ENCODE measurements at regions not wholly inside any gene's neighbourhood (a gene's known extent, or its start where the extent isn't known, plus 50 kb on each side); places are given as distances from the start of the nearest gene placed in this dataset.

DNA sequence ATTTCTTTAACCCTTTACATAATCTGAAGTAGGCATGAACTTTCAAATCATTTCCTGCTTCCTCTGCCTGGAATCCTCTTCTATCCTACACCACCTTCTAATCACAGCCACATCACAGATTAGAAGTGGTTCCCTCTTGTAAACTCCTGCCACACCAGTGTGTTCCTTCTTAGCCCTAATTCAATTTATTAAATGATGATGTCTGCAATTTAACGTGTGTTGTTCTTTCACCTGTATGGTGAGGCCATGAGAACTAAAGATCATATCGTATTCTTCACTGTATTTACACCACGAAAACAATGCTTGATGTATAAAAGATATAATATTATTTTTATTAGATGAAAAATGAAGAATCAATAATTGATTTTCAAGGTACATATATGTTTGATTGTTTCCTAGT is 494.3 kb downstream of the EPHA4 start:
- no peak for ATAC-seq (replicated peaks)
- no peaks in the 10 kb centered on the region for H3K9me3 Mint-ChIP-seq

DNA sequence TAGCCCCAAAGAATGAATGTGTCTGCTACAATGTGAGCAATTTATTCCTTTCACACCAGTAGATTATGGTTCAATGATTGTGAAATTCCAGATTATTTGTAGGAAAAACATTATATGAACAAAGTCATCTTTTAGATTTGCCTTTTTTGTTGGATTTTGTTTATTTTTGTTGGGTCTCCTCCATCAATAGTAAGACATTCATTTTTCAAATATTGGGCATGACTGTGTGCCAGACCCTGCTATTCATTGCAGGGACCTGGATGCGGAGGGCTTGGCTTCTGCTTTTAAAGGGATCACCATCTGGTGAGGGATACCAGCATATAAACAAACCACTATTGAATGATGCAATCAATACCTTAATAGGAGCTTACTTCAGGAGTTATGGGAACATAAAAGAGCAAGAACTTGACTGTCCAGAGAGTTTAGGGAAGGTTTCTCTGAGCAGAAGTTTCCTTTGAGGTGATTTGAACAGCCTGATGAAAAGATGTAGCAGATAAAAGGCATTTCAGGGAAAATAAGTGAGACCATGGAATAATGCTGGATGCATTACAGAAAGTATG is 486.7 kb downstream of the EPHA4 start:
- Mint-ChIP-seq H3K27ac (no peak overlapping the region), H3K4me3 (no peak overlapping the region), H3K36me3 (ENCODE audit: low read depth) (no peaks in the 10 kb centered on the region), H3K27me3 (no peaks in the 10 kb centered on the region), H3K9me3 (no peaks in the 10 kb centered on the region), H3K4me1 (no peaks in the 10 kb centered on the region)
- no peak for ATAC-seq (replicated peaks)

More for the DNA sequence above, 494.3 kb downstream of the EPHA4 start:
- H3K36me3 Mint-ChIP-seq (ENCODE audit: low read depth) = no peaks in the 10 kb centered on the region
- H3K4me1 Mint-ChIP-seq = no peaks in the 10 kb centered on the region
- H3K4me3 Mint-ChIP-seq = no peak overlapping the region
- H3K27me3 Mint-ChIP-seq = no peaks in the 10 kb centered on the region
- H3K27ac Mint-ChIP-seq = no peak overlapping the region

DNA sequence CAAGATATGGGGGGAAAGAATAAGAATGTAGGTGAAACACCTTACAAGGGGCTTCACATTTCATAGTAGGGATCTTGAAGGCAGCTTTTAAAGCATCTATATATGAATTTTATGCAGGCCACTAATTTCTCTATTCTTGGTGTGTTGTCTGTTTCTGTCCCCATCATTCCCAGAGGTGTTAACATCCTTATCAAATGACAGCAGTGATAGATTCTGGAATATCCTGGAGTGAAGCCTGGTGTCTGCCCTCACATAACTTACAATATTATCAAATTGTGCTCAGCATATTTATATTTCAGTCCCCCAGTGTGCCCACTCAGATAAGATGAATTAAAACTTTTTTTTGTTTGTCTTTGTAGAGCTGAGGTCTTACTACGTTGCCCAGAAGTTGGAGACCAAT is 486.2 kb downstream of the EPHA4 start:
- Mint-ChIP-seq H3K4me3 (no peak overlapping the region), H3K9me3 (no peaks in the 10 kb centered on the region), H3K4me1 (no peaks in the 10 kb centered on the region), H3K36me3 (ENCODE audit: low read depth) (no peaks in the 10 kb centered on the region), H3K27ac (no peak overlapping the region), H3K27me3 (no peaks in the 10 kb centered on the region)
- no peak for ATAC-seq (replicated peaks)

DNA sequence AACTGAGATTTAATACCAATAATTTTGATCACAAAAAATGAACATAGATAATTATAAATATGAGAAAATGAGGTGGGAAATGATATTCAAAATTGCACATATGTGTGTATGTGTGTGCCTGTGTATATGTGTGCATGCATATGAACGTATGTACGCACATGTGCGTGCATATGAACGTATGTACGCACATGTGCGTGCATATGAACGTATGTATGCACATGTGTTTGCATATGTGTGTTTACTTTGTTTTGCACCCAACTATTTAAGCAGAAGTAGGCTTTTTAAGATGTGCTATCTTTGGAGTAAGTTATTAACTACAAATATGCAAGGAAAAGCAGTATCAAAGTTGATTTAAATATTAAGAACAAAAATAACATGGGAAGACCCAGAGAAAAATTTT is 484.3 kb downstream of the EPHA4 start:
- no peak for ATAC-seq (replicated peaks)
- Mint-ChIP-seq H3K27ac (no peak overlapping the region), H3K27me3 (no peaks in the 10 kb centered on the region), H3K36me3 (ENCODE audit: low read depth) (no peaks in the 10 kb centered on the region), H3K4me1 (no peaks in the 10 kb centered on the region), H3K4me3 (no peak overlapping the region), H3K9me3 (no peaks in the 10 kb centered on the region)

DNA sequence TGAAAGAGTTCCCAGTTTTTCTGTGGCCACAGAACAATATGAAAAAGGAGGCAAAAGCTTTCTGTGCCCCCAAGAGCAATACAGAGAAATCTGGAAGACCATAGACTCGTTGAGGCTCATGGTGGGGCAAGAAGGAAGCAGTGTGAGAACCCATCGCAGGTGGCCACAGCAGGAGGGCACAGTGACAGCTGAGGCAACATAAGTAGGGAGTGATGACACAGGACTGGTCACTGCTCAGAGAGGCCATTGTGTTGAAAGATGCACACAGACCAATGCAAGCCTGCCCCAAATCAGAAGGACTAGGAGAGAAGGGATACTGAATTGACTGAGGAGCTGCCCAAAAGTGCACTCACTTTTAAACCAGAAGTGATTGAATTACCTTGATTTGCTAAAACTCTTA is 483.6 kb downstream of the EPHA4 start:
- Mint-ChIP-seq H3K9me3 (no peaks in the 10 kb centered on the region), H3K27me3 (no peaks in the 10 kb centered on the region), H3K36me3 (ENCODE audit: low read depth) (no peaks in the 10 kb centered on the region), H3K4me3 (no peak overlapping the region), H3K4me1 (no peaks in the 10 kb centered on the region), H3K27ac (no peak overlapping the region)
- no peak for ATAC-seq (replicated peaks)

DNA sequence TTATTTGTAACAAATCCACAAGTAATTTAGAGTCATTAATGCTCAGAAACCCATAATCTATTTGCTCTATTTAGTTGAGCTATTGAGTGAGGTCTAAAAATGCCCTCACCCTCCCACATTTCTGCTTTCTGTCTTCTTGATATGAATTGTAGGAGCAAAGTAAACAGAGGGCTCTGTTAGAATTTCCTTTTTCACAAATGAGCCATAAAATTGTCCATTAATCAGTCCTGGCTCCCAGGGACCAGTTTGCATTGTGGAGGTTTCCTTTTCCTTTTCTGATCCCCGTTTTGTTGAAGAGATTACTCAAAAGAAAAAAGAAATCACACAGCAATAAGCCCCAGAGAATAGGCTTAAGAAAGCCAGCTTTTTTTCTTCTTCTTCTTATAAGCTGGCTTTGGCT is 476.7 kb downstream of the EPHA4 start:
- Mint-ChIP-seq H3K36me3 (ENCODE audit: low read depth) (no peaks in the 10 kb centered on the region), H3K27ac (no peak overlapping the region), H3K4me3 (no peak overlapping the region), H3K4me1 (no peaks in the 10 kb centered on the region), H3K27me3 (peaks cover 3% of the 10 kb centered on the region), H3K9me3 (no peaks in the 10 kb centered on the region)
- no peak for ATAC-seq (replicated peaks)

DNA sequence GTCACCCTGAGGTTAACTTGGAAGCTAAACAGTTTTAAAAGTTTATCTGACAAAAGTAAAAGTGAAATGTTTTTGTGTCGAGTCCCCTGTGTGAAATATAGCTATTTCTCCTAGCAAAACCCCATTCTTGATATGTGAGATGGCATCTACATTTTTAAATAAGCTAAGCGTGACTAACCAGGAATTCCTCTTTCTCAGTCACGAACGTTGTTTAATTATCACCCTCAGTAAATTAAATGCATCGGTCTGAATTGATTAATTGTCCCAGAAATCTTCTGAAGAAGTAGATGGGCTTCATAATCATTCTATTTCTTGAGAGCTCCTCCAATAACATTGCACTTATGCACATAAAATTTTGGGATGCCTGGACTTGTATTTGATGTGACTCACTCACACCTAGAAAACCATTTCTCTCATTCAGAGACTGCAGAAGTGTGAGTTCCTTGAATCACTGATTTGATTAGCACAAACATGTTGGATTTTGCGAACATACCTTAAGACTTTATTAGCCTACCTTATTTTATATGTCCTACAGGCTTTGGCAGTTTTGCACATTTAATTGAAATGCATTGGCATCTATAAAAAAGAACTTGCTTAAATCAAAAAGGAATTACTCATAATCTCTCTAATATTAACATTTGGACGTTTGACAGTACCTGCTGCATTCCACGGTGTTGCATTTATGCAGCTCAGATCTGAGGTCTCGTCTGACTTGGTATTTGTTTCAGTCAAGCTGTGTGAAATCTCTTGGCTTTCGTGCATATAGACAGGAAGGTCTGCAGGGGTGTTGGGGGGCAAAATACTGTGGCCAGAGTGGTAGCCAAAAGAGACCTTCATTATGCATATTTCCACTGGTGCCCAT is 475.2 kb downstream of the EPHA4 start:
- H3K4me1 Mint-ChIP-seq = no peaks in the 10 kb centered on the region
- no peak overlapping the region for H3K4me3 Mint-ChIP-seq
- H3K27ac Mint-ChIP-seq = no peak overlapping the region
- H3K27me3 Mint-ChIP-seq = peaks cover 3% of the 10 kb centered on the region
- no peaks in the 10 kb centered on the region for H3K9me3 Mint-ChIP-seq
- no peaks in the 10 kb centered on the region for H3K36me3 Mint-ChIP-seq (ENCODE audit: low read depth)
- ATAC-seq (replicated peaks) = no peak

DNA sequence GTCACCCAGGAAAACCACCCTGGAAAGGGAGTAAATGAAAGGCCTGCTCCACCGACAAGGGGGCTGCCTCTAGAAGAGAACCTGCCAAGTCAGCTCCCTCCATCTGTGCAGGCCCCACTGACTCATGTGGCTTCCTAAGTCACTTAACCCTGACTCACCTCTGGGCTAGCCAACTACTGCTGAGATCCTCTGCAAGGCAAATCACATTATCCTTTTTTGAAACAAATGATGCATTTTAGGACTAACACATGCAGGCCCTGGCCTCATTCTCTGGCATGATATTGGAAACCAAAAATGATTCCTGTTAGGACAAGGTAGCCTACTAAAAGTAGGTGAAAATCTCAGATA is 474.6 kb downstream of the EPHA4 start:
- no peak overlapping the region for H3K4me3 Mint-ChIP-seq
- H3K9me3 Mint-ChIP-seq = no peaks in the 10 kb centered on the region
- no peaks in the 10 kb centered on the region for H3K36me3 Mint-ChIP-seq (ENCODE audit: low read depth)
- peaks cover 3% of the 10 kb centered on the region for H3K27me3 Mint-ChIP-seq
- ATAC-seq (replicated peaks) = peak; percentile 48
- no peak overlapping the region for H3K27ac Mint-ChIP-seq
- no peaks in the 10 kb centered on the region for H3K4me1 Mint-ChIP-seq

DNA sequence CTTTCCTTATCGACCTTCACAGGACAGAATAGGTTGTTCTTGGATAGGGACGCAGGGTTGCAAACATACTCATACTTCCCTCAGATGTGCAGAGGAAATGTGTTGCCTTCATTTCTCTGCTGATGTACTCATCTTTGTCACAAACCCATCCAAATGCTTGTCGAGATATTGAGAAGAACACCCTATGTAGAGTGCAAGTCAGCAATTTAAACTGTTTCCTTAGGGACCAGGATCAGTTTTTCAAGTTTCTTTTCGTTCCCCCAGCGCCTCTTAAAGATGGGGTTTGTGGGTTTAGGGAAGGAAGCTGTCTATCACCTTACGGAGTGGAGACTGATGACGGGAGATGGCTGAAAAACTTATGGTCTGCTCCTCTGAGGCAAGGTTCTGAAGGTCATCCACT is 474.2 kb downstream of the EPHA4 start:
- Mint-ChIP-seq H3K4me3 (no peak overlapping the region), H3K9me3 (no peaks in the 10 kb centered on the region), H3K4me1 (peaks cover under 1% of the 10 kb centered on the region), H3K27me3 (peaks cover 3% of the 10 kb centered on the region), H3K36me3 (ENCODE audit: low read depth) (no peaks in the 10 kb centered on the region), H3K27ac (no peak overlapping the region)
- ATAC-seq (replicated peaks) = no peak

DNA sequence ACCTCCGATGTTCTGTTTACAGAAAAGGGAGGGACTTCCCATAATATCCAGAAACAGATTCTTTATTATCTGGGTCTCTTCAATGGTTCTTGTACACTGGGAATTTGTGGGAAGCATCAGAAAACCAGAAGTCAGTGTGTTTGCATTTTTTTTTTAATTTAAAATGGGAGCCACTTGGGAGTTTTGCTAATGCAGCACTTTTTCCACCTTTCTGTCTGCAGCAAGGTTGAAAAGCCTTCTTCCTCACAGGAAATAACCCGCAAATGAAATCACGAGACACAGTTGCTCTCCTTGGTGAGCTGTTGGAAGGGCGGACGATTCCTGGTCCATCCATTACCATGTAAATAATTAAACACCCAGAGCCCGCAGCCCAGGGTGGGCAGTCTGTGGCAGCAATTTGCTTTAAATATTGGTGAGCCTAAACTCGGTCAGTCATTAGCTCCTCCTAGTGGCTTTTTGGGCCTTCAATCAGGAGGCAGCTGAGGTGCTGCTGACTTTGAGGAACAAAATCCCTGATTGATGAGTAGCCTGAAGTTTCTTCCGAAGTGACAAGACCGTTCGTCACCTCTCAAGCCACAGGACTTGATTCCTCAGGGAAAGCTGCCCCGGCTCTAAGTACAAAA is 471.5 kb downstream of the EPHA4 start:
- no peaks in the 10 kb centered on the region for H3K36me3 Mint-ChIP-seq (ENCODE audit: low read depth)
- H3K27me3 Mint-ChIP-seq = peaks cover 5% of the 10 kb centered on the region
- H3K4me1 Mint-ChIP-seq = peaks cover 4% of the 10 kb centered on the region
- H3K4me3 Mint-ChIP-seq = no peak overlapping the region
- no peak overlapping the region for H3K27ac Mint-ChIP-seq
- H3K9me3 Mint-ChIP-seq = no peaks in the 10 kb centered on the region
- ATAC-seq (replicated peaks) = no peak

DNA sequence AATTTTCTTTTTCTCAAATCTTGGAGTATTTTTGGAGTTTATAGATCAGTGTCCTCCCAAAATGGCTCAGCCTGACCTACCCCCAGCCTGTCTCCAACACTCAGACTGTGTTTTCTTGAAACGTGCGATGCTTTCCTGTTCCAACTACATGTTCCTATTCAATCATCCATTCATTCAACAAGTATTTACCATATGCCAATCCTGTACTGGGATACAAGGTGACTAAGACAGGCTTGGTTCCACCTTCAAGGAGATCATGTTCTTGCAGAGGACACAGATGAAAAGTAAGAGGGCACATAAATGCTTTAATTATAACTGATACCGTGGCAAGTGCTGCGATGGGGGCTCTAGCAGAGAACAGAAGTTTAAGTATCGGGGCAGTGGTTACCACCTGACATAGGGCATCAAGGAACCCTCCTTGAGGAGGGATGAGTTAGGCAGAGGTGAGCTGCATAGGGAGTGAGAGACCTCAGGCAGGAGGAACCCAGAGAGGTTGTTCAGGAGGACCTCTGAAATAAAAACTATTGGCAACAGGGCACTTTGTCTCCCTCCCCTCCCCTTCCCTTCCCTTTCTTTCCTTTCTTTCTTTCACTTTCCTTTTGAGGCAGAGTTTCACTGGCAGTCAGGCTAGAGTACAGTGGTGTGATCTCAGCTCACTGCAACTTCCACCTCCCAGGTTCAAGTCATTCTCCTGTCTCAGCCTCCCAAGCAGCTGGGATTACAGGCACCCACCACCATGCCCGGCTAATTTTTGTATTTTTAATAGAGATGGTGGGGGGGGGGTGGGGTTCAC is 469.0 kb downstream of the EPHA4 start:
- H3K9me3 Mint-ChIP-seq = no peaks in the 10 kb centered on the region
- ATAC-seq (replicated peaks) = peak; percentile 35
- H3K27ac Mint-ChIP-seq = no peak overlapping the region
- H3K4me1 Mint-ChIP-seq = peaks cover 4% of the 10 kb centered on the region
- no peak overlapping the region for H3K4me3 Mint-ChIP-seq
- no peaks in the 10 kb centered on the region for H3K36me3 Mint-ChIP-seq (ENCODE audit: low read depth)
- peaks cover 5% of the 10 kb centered on the region for H3K27me3 Mint-ChIP-seq

DNA sequence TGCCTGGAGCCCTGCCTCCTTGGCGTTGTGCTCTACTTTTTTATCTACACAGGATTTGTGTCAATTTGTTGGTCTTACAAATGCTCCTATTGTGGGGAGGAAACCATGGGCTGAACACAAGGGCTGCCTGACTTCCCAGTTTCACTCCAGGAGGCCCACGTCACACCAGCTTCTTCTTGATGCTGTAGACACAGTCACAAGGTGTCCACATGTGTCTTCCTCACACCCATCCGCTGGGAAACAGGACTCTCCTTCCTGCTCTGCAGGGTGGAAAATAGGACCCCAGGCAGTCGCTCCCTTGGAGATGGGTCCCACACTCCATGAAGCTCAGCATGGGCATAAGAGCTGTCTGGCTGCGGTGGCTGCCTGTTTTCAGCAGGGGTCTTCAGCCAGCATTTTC is 468.2 kb downstream of the EPHA4 start:
- Mint-ChIP-seq H3K4me1 (peaks cover 4% of the 10 kb centered on the region), H3K4me3 (no peak overlapping the region), H3K36me3 (ENCODE audit: low read depth) (no peaks in the 10 kb centered on the region), H3K9me3 (no peaks in the 10 kb centered on the region), H3K27ac (no peak overlapping the region), H3K27me3 (peaks cover 5% of the 10 kb centered on the region)
- ATAC-seq (replicated peaks) = no peak

DNA sequence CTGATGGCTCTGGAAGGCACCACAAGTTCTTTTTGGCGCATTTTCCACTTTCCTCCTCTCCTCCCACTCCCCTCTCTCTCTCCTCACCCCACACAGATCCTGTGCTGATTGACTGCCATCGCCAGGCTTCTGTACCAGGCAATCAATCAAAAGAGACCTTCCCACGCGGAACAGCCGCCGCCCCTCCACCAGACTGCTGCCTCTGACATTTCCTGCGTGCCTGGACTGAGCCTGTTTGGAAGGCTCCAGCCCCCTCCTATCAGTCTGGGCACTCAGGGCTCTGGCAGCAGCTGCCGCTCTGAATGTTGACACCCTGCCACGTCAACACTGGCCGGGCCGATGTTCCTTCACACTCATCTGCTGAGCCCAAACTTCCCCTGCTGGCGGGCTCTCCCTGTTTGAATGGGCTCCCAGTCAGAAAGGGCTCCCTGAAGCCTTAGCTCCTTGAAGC is 467.7 kb downstream of the EPHA4 start:
- Mint-ChIP-seq H3K36me3 (ENCODE audit: low read depth) (no peaks in the 10 kb centered on the region), H3K9me3 (no peaks in the 10 kb centered on the region), H3K27me3 (peaks cover 5% of the 10 kb centered on the region), H3K4me3 (no peak overlapping the region), H3K27ac (no peak overlapping the region), H3K4me1 (peaks cover 4% of the 10 kb centered on the region)
- ATAC-seq (replicated peaks) = peak; percentile 9

DNA sequence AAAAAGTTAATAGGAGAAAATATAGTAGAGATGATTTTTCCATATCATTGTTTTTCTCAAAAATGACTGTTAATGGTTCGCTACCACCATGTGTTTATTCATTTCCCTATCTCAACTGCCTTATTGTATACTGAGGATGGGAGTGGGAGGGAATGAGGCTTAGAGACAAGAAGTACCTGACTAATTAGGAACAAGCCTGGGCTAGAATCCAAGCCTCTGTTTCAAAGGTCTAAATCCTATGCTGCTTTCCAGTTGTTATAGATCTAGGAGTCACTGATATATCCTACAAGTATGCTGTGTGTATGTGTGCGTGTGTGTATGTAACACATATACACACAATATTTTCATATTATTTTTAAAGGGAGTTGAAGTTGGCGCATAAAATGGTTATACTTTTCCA is 465.9 kb downstream of the EPHA4 start:
- no peak for ATAC-seq (replicated peaks)
- no peaks in the 10 kb centered on the region for H3K36me3 Mint-ChIP-seq (ENCODE audit: low read depth)
- H3K4me3 Mint-ChIP-seq = no peak overlapping the region
- H3K4me1 Mint-ChIP-seq = peaks cover 4% of the 10 kb centered on the region
- H3K27ac Mint-ChIP-seq = no peak overlapping the region
- peaks cover 5% of the 10 kb centered on the region for H3K27me3 Mint-ChIP-seq
- H3K9me3 Mint-ChIP-seq = no peaks in the 10 kb centered on the region
